Skeletal muscle tissue (tissue), 3 donors: ENCODE measurements at regions not wholly inside any gene's neighbourhood (a gene's known extent, or its start where the extent isn't known, plus 50 kb on each side); places are given as distances from the start of the nearest gene placed in this dataset.

Experiments
- H3K27ac ChIP-seq: one replicate; pipeline ENCODE4 v1.7.0; 2013; ENCODE audit warnings: mild to moderate bottlenecking, low read depth, low read length, inconsistent platforms
- H3K27me3 ChIP-seq, 3 donors: one replicate each; pipeline ENCODE4 v1.7.0; 2013; ENCODE audit warnings: low read length in 3 of 3; ENCODE audit not compliant: control insufficient read depth in 3 of 3, insufficient read depth in 3 of 3
- H3K36me3 ChIP-seq, 3 donors: one replicate each; pipeline ENCODE4 v1.7.0; 2013; ENCODE audit warnings: low read length in 3 of 3; ENCODE audit not compliant: control insufficient read depth in 3 of 3, insufficient read depth in 3 of 3
- H3K4me1 ChIP-seq, 3 donors: one replicate each; pipeline ENCODE4 v1.7.0; 2013; ENCODE audit warnings: low read length in 3 of 3, mild to moderate bottlenecking in 3 of 3; ENCODE audit not compliant: control insufficient read depth in 3 of 3, insufficient read depth in 3 of 3
- H3K4me3 ChIP-seq, 3 donors: one replicate each; pipeline ENCODE4 v1.7.0; 2013; ENCODE audit warnings: low read length in 3 of 3
- H3K9ac ChIP-seq, 3 donors: one replicate each; pipeline ENCODE4 v1.7.0; 2013; ENCODE audit warnings: low read length in 3 of 3, mild to moderate bottlenecking in 3 of 3, moderate library complexity in 2 of 3, low read depth in 1 of 3
- H3K9me3 ChIP-seq, 3 donors: one replicate each; pipeline ENCODE4 v1.7.0; 2013; ENCODE audit warnings: low read length in 3 of 3; ENCODE audit not compliant: control insufficient read depth in 3 of 3
- donor health status: Osteomylitis.

GRCh38 chr3:170768334-170768801, 101.6 kb downstream of the RPL22L1 start:
- Histone ChIP-seq H3K27ac (no peak overlapping the region), H3K36me3 (no peaks in the 10 kb centered on the region), H3K9ac (no peak overlapping the region), H3K9me3 (no peaks in the 10 kb centered on the region), H3K27me3 (no peaks in the 10 kb centered on the region), H3K4me3 (no peak overlapping the region), H3K4me1 (no peaks in the 10 kb centered on the region)

- Histone ChIP-seq H3K9ac (no peak overlapping the region), H3K9me3 (no peaks in the 10 kb centered on the region), H3K27me3 (no peaks in the 10 kb centered on the region), H3K27ac (no peak overlapping the region), H3K4me1 (no peaks in the 10 kb centered on the region), H3K36me3 (no peaks in the 10 kb centered on the region), H3K4me3 (no peak overlapping the region)
Measured at GRCh38 chr3:170767576-170767941, 102.4 kb downstream of the RPL22L1 start.

- no peaks in the 10 kb centered on the region for H3K4me1 ChIP-seq
- no peak overlapping the region for H3K4me3 ChIP-seq
- H3K36me3 ChIP-seq, result no peaks in the 10 kb centered on the region
- H3K9me3 ChIP-seq, result no peaks in the 10 kb centered on the region
- H3K27me3 ChIP-seq, result no peaks in the 10 kb centered on the region
- H3K27ac ChIP-seq, result no peak overlapping the region
- H3K9ac ChIP-seq, result no peak overlapping the region
Measured at GRCh38 chr3:170766823-170767575, 103.0 kb downstream of the RPL22L1 start.

GRCh38 chr3:170766253-170766652, 103.7 kb downstream of the RPL22L1 start:
- Histone ChIP-seq H3K4me3 (no peak overlapping the region), H3K27ac (no peak overlapping the region), H3K9me3 (no peaks in the 10 kb centered on the region)

GRCh38 chr3:170765419-170766078, 104.4 kb downstream of the RPL22L1 start:
- no peaks in the 10 kb centered on the region for H3K4me1 ChIP-seq
- H3K9me3 ChIP-seq, result no peaks in the 10 kb centered on the region
- H3K27me3 ChIP-seq, result no peaks in the 10 kb centered on the region
- H3K9ac ChIP-seq, result no peak overlapping the region
- H3K27ac ChIP-seq, result no peak overlapping the region
- no peak overlapping the region for H3K4me3 ChIP-seq
- H3K36me3 ChIP-seq, result no peaks in the 10 kb centered on the region

More at GRCh38 chr3:170766253-170766652, 103.7 kb downstream of the RPL22L1 start:
- H3K36me3 ChIP-seq, result no peaks in the 10 kb centered on the region
- H3K9ac ChIP-seq, result no peak overlapping the region
- H3K27me3 ChIP-seq, result no peaks in the 10 kb centered on the region
- H3K4me1 ChIP-seq, result no peaks in the 10 kb centered on the region

GRCh38 chr3:170764017-170764416, 106.0 kb downstream of the RPL22L1 start:
- Histone ChIP-seq H3K27ac (no peak overlapping the region), H3K4me1 (no peaks in the 10 kb centered on the region), H3K9ac (no peak overlapping the region), H3K9me3 (no peaks in the 10 kb centered on the region), H3K36me3 (no peaks in the 10 kb centered on the region), H3K4me3 (no peak overlapping the region), H3K27me3 (no peaks in the 10 kb centered on the region)

GRCh38 chr3:170762064-170762463, 107.9 kb downstream of the RPL22L1 start:
- H3K36me3 ChIP-seq, result no peaks in the 10 kb centered on the region
- no peak overlapping the region for H3K27ac ChIP-seq
- no peaks in the 10 kb centered on the region for H3K9me3 ChIP-seq
- H3K9ac ChIP-seq, result no peak overlapping the region
- H3K27me3 ChIP-seq, result no peaks in the 10 kb centered on the region
- H3K4me1 ChIP-seq, result no peaks in the 10 kb centered on the region
- no peak overlapping the region for H3K4me3 ChIP-seq

- Histone ChIP-seq H3K36me3 (no peaks in the 10 kb centered on the region), H3K9ac (no peak overlapping the region), H3K4me1 (no peaks in the 10 kb centered on the region), H3K27me3 (no peaks in the 10 kb centered on the region), H3K9me3 (no peaks in the 10 kb centered on the region), H3K4me3 (no peak overlapping the region), H3K27ac (no peak overlapping the region)
Measured at GRCh38 chr3:170761103-170761502, 108.9 kb downstream of the RPL22L1 start.

GRCh38 chr3:170760174-170760526, 109.8 kb downstream of the RPL22L1 start:
- H3K36me3 ChIP-seq, result no peaks in the 10 kb centered on the region
- H3K27ac ChIP-seq, result no peak overlapping the region
- H3K9me3 ChIP-seq, result no peaks in the 10 kb centered on the region
- H3K9ac ChIP-seq, result no peak overlapping the region
- no peak overlapping the region for H3K4me3 ChIP-seq
- H3K27me3 ChIP-seq, result no peaks in the 10 kb centered on the region
- no peaks in the 10 kb centered on the region for H3K4me1 ChIP-seq

GRCh38 chr3:170759511-170760173, 110.4 kb downstream of the RPL22L1 start:
- no peaks in the 10 kb centered on the region for H3K36me3 ChIP-seq
- H3K27ac ChIP-seq, result no peak overlapping the region
- H3K27me3 ChIP-seq, result no peaks in the 10 kb centered on the region
- no peak overlapping the region for H3K4me3 ChIP-seq
- H3K9ac ChIP-seq, result no peak overlapping the region
- no peaks in the 10 kb centered on the region for H3K9me3 ChIP-seq
- H3K4me1 ChIP-seq, result no peaks in the 10 kb centered on the region
